ENCODE measurements at regions not wholly inside any gene's neighbourhood (a gene's known extent, or its start where the extent isn't known, plus 50 kb on each side); places are given as distances from the start of the nearest gene placed in this dataset.

DNA sequence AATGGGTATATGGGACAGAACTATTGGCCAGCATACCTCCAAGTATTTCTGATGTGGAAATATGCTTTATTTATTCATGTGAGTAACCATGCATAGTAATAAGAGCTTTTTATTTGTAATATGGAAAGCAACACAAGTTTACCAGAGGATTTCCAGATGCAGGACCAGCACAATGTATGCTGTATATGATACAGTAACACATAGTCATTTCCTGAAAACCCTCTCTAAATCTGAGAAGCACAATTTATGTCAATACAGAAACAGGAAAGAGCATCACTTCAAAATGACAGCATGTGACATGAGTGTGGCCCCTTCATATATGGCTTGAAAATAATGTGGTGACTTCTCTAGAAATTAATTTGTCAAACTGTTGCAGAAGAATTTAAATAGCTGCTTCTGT is 1134.7 kb upstream of the ADGRL2 start:
- DNase-seq: no peak

DNA sequence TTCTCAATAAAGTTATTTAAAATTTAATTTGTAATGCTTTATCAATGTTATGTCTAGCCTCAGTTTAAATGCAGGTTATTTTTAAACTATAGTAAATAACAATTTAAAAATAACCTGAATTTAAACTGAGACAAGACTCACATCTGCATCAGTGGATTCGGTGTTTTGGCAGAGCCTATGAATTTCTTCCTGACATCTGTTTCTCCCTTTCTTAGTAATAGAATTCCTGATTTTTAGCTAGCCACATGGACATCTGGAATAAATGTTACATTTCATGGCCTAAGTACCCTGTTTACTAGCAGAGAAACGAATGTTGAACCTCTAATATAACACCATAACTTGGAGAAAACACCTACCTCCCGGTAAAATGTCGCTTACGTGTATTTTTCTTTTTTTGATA is 1141.6 kb upstream of the ADGRL2 start:
- DNase-seq: no peak

DNA sequence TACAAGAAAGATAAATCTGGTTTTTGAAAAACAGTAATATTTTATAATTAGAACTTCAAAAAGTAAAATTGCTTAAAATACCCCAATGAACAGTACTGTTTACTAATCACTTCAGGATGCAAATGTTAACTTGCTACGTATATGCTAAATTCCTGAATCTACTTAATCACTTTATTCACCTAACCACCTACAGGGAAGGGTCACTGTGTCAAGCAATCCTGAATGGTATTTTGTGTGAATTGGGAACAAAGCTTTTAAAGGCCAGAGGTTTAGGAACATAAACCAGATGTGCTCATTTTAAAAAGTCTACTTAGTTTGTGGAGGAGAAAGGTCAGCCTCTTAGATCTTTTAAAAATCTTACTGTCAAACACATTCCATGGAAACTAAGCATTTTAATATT is 1143.0 kb upstream of the ADGRL2 start:
- DNase-seq: no peak

DNA sequence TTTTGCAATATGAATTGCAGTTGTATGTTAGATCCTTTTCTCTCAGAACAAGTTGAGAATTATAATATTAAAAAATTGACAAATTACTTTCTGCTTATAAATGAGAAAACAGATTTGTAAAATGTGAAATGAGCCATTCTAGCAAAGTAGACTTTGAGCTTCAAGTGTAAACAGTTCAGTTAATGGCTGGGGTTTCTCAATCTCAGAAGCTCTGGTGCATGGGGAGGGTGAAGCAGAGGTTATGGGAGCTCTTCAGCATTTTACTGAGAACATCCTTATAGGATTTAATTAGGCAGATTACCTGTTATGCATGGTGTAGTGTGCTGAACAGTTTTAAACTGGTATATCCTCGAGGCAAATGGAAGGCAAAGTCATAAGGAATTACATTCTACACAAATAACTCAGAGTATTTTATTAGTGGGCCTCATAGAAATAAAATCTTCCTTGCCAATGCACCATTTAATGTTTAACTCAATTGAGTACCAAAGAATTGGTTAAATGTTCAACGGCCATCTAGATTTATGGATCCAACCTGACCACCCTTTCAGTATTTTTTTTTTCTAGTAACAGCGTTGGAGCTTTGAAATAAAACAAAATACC is 1143.6 kb upstream of the ADGRL2 start:
- DNase-seq: no peak

DNA sequence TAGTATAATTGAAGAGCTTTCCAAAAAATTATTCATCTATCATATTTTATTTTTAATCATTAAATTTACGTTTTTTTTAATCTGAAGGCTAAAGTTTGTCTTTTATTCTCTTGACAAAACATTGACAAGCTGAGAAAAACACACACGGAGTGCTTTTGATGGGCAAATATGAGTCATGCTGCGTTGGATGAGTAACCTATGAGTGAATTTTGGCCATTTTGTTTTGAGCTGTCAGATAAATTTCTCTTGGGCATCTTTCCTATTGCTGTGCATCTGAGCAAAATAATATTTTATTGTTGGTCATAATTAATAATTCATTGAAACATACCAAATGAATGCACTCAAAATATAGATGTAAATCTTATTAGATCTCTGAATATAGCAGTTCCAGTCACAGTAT is 1144.1 kb upstream of the ADGRL2 start:
- no peak for DNase-seq

DNA sequence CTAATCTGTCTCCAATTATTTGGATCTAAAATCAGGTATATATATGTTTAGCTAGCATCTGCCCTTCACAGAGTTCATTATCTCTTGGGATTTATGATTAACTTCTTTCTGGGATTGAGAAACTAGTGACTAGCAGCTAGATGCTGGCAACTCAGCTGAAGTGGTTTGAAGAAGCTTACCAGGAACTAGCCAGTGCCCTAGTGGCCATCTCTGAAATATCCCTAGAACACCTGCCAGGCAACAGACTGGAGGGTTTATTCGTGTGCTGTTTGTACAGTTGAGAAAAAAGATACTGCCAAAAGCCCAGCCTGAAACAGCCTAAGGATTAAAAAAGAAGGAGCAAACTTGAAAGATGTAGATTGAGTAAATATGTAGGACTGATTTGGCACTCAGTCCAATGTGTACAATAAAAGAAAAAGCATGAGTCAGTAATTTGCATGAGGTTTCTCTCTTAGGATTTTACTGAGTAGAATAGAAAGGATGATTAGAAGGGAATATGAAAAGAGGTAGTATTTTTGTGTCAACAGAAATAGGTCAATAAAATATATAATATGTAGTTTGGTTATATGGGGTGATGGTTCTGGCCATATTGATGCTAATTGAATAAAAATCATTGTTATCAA is 1144.6 kb upstream of the ADGRL2 start:
- DNase-seq: peak; percentile 0 to 18

DNA sequence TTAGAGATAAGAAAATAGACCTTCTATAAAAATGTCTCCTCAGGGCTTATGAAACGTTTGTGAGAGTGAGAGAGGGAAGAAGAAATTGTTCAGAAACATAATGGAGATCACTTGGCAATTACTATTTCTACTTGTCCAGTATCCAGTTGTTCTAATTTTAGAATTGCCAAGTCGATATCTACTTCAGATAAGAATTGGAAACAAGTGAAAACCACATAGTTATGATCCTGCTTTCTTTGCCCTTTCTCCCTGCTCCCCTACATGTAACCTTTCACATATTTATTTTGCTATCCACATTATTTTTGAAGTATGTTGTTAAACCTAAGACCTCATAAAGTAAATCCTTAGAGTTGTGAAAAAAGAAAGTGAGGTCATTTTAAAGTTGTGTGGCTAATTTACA is 1154.7 kb upstream of the ADGRL2 start:
- no peak for DNase-seq

DNA sequence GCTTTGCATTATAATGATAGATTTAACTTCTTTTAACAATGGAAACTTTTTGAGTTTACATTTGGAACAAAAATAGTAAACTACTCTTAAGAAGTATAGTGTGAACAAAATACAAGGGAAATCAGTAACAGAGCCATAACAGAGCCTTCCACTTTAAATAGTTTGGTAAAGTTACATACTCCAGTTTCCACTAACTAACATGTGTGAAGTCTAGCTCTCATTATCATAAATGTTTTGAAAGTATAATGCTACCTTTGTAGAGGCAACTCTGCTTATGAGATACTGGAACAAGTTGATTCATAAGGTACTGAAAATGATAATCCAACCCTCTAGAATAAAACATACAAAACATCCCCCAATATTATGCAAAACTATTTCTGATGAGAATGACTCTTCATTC is 1155.1 kb upstream of the ADGRL2 start:
- DNase-seq: no peak

DNA sequence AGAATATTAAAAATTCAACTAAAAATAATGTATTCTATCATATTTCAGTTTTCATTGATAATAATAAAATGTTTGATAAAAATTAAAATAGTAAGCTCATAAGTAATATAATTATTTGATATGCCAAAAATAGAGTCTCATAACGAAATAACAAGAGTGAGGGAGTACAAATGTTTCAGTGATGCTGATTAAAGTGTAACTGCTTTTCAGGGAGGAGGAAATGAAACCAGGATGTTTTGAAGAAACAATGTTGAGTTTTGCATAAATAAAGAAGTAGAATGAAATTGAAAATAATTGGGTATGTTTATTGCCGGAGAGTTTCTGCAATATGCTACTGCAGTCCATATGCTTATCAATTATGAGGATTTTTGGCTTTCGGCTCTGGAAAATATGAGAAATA is 1159.8 kb upstream of the ADGRL2 start:
- no peak for DNase-seq

DNA sequence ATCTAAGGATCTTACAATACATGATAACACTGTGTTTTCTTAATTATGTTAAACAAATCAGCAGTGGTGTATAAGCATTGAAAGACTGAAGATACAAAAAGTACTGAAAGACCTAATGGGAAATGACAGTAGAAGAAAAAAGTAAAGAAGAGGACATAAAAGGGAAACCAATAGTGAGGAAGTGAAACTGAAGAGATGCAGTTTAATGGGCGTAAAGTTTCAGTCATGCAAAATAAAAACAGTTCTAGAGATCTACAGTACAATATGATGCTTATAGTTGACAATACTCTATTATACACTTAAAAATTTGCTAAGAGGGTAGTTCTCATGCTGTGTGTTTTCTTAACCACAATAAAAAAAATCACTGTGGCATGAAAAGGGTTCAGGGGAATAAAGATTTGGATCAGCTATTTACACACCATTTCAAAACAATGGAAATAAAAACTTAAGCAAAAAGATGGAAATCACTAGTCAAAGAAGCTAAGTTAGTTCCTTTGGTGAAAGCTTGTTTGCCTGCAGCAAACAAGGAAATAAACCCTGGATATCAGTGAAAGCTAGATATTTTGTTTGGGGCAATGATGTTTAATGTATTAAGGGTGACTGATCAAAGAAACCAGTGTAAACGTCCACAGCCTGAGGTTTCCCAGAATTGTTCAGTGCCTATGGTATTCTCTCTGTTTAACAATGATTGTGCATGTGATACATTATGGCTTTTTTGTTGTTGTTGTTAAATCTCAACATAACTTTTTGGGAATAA is 1160.8 kb upstream of the ADGRL2 start:
- DNase-seq: no peak

DNA sequence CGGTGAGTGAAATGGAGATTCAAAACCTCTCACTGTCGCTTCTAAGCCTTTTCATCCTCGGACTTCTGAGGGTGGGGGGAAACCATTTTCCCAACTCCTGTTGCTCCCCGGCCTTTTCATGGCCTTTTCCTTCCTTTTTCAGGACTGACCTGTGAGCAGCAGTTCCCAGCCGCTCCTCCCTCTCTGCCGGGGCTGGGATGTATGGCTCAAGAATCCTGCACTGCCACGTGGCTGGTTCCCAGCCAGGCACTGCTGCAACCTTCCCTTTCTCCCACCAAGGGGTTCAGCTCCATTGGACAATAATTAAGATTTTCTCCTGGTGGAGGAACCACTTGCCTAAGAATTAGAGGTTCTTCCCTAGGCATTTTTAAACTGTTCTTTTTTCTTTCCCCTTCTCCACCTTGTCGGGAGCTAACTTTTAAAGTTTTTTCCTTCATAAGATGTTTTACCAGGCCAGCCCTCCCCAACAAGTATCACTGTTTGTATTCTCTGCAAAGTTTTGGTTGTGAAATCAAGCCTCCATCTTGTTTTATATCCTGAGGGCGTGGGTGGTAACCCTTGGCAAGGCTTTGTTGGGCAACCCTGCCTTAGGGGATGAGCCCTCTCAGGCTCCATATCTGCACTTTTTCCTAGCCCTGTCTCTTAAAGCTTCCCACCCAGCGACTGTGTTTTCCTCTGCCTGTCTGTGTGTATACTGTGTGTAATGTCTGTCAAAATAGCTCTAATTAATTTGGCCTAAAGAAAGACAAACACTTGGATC is 1166.6 kb upstream of the ADGRL2 start:
- DNase-seq: no peak

DNA sequence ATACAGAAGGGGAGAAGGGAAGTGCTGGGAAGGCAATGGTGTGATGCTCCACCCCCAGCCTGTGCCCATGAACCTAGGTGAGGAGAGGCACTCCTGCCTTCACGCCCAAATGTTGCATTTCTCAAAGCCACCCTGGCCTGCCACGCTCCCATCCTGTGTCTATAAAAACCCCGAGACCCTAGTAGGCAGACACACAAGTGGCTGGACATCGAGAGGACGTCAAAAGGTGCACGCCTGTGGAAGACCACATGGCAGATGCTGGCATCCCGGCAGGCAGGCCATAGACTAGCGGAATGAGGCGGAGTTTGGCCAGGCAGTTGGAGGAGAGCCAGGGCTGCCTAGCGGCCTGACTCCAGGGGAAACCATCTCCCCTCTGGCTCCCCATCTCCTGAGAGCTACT is 1168.5 kb upstream of the ADGRL2 start:
- no peak for DNase-seq

DNA sequence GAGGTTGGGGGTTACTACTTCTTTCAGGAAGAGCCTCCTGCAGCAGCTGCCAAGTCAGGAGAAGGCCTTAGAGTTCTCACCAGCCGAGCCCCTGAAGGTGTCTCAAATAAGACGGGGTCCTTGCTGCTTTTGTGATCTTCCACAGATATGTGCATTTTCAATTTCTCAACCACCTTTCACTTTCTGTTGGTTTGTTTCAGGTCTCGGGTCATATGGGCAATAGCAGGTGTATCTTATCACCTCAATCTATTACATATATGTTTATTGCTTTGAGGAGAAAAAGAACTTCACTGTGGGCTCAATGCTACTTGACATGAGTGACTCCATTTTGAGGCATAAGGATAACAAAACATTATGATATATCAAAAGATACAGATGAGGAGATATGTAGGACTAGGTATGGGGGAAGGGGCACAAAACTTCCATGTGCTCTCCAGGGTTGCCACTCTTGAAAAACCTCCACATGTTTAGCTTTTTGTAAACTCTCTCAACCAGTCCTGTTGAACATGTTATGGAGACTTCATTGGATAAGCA is 1171.4 kb upstream of the ADGRL2 start:
- no peak for DNase-seq

DNA sequence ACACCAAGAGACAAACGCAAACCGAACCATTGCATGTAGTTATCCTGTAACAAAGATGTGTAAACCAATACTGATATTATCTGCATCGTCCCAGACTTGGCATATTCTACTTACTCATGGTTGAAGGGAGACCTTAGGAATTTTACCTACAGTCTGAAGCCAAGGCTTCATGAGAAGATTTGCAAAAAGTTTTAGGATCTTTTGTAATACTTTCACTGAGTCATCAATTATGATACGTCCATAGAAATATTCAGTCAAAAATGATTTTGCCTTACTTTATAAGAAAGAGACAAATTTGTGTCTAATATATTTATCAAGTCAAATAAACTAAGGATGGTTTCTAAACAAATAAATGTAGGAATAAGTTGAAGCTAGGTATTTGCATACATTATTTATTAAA is 1176.1 kb upstream of the ADGRL2 start:
- no peak for DNase-seq

DNA sequence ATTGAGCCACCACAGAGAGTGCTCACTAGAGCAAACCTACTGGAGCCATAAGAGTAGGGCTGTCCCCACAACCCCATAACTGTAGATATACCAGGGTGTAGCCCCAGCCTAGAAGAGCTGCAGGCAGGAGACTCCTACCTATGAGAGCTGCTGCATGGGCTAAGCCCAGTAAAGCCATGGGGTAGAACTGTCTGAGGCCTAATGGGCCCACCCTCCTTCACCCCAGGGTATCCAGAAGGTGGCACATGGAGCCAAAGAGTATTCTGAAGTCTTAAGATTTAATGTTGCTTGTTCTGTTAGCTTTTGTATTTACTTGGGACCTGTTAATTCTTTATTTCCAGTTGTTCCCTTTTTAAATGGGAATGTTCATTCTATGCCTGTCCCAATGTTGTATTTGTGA is 1193.7 kb upstream of the ADGRL2 start:
- DNase-seq: no peak

DNA sequence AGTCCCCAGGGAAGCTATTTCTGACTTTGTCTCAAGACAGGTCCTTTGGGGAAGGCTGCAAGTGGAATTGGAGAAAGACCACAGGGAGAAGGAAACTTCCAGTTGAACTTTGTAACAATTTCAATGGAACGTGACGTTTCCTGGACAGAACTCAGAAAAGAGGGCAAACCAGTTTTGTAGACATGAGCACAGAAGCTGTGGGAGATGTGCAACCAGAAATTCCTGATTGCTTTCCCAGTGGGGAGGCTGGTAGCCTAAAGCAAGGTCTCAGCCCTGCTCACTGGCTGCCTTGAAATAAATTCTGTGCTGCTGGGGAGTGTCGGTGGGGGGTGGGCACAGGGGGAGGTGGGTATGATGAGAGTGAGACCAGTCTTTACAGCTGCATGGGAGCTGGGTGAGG is 1206.7 kb upstream of the ADGRL2 start:
- DNase-seq: no peak

DNA sequence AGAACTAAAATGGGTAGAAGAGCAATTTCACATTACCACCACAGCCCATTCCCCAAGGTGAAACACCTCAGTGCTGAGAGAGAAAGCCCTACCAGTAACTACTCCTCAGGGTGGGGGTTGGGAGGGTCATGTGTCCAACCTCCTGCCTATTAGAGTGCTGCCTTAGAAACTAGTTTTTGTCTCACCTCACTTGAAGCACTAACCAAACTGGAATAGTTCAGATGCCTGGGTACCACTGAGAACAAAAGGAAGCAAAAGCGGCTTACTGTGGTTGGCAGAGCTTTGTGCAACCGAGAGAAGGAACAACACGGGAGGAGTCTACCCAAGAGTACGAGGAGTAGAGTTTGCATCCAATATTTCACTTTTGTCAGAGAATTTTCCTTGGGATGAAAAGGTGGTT is 1207.5 kb upstream of the ADGRL2 start:
- no peak for DNase-seq

DNA sequence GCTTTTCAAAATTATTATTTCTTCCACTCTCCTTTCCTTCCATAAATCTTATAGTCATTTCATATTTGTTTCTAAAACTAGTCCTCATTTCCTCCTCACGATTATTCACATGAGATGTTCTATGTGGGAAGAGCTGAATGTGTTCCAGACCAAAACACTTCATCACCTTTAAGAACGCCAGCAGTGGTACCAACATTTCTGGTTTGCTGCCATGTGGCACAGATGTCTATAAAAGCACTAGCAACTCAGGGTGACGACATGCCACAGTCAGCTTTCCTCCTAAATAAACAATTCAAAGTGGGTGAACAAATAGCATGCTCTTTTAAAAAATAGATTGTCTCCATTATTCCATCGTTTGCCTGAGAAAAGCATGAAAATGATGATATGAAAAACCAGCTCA is 1217.8 kb upstream of the ADGRL2 start:
- no peak for DNase-seq

DNA sequence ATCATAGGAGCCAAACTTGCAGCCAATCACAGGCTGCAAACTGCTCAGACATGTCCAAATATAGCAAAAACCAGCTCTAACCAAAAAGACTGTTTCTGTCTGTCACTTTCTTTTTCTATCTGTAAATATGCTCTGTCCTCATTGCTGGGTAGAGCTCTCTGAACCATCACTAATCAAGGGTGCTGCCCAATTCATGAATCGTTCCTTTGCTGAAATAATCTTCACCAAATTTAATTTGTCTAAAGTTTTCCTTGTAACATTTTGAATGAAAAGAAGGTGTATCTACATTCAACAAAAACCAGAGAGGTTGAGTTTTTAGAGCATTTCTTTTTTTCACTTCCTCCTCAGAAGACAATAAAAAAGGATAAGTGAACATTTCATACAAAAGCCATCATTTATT is 1221.7 kb upstream of the ADGRL2 start:
- DNase-seq: no peak

DNA sequence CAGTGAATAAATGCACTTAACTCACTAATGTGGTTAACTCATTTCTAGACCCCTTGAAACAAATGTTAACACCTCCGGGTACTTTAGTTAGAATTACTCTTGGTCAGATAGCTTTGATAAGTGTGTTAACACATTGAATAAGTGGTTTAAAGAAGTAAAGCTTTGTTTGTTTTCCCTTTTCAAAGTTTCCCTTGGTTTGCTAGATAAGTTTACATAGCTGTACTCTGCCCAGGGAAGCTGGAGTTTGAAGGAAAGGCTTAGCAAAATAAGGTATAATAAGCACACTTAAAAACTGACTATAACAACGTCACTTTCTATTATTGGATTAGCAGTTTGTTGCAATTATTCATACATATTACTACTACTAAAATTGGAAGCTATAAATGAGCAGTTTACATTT is 1233.9 kb upstream of the ADGRL2 start:
- no peak for DNase-seq

DNA sequence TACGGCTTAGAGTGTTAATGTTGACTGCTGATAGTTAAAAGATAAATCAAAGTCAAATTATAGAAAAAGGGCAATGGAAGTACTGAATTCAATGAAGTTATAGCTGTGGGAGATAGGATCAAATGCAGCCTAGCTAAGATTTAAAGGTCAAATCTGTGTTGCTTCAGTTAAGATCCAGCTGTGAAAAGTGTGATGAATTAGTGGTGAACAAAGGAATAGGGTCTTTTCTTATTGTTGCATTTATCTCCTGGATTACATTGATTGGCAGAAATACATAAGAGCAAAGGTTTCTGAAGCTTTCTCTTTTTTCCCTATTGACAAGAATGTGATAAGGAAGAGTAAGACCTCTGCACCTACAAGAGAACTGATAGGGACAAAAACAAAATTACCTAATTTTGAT is 1234.6 kb upstream of the ADGRL2 start:
- no peak for DNase-seq

DNA sequence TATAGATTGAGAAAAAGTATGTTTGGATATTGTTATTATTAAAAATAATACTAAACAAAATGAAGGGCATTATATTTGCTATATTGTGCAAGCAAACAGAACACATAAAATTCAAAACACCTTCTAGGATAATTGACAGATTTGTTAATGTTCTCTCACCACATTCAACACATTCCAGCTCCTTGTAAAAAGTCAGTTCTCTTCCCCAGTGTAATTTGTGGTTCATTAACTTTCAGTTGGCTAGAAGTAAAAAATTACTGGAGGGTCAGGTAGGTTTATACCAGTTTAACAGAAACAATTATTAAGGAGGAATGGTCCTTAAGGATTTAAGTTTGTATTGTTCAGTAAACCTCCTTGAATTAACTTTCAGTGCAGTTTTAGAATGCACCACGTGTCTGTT is 1235.3 kb upstream of the ADGRL2 start:
- no peak for DNase-seq

DNA sequence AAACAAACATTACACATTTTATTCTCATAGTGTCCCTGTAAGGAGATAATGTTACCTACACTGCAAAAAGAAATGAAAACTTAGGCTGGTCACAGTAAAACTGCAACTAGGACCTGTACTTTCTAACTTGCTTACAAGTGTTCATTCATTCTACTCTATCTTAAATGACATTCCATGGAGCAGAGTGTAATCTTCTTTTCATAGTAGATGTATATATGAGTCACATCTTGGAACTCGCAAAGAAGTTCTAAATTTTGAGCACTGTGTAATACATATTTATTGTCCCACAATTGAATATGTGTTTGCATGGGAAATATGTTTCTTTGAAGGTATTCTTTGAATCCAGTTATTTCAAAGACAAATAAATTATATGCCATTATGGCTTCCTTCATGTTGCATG is 1258.5 kb upstream of the ADGRL2 start:
- no peak for DNase-seq

DNA sequence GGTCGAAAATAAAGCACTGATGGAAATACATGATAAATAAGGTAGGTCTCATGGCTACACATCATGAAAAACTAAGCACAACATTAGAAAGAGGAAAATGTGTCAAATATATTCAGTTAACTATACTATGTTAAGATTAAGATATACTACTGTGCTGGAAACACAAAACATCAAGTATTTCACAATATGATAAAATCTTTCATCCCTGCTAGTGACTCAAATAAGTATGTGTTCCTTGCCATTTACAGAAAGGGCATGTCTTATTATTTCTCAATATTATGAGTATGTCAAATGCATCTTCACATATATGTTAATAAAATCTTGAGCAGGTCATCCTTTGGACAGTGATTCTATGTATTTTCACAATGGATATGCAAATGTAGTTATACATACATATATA is 1260.1 kb upstream of the ADGRL2 start:
- no peak for DNase-seq
